ENCODE measurements at regions not wholly inside any gene's neighbourhood (a gene's known extent, or its start where the extent isn't known, plus 50 kb on each side); places are given as distances from the start of the nearest gene placed in this dataset.
"Not testable (repeated sequence)": the region's sequence is repeated elsewhere in the genome, so short reads cannot be mapped to it uniquely, and the experiment has no call there.

- TF ChIP-seq, protein P1, sequence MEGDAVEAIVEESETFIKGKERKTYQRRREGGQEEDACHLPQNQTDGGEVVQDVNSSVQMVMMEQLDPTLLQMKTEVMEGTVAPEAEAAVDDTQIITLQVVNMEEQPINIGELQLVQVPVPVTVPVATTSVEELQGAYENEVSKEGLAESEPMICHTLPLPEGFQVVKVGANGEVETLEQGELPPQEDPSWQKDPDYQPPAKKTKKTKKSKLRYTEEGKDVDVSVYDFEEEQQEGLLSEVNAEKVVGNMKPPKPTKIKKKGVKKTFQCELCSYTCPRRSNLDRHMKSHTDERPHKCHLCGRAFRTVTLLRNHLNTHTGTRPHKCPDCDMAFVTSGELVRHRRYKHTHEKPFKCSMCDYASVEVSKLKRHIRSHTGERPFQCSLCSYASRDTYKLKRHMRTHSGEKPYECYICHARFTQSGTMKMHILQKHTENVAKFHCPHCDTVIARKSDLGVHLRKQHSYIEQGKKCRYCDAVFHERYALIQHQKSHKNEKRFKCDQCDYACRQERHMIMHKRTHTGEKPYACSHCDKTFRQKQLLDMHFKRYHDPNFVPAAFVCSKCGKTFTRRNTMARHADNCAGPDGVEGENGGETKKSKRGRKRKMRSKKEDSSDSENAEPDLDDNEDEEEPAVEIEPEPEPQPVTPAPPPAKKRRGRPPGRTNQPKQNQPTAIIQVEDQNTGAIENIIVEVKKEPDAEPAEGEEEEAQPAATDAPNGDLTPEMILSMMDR (IDR thresholded peaks at IDR 0.05; ENCODE audit: low read depth, low read length), result not testable (repeated sequence)
- TF ChIP-seq POLR2A (IDR thresholded peaks at IDR 0.05; ENCODE audit: extremely low read depth, insufficient read length); MYC (IDR thresholded peaks at IDR 0.05; ENCODE audit: low read depth, low read length): not testable (repeated sequence)
- TF ChIP-seq, protein P2, sequence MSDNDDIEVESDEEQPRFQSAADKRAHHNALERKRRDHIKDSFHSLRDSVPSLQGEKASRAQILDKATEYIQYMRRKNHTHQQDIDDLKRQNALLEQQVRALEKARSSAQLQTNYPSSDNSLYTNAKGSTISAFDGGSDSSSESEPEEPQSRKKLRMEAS (IDR thresholded peaks at IDR 0.05; ENCODE audit: low read depth, low read length), result not testable (repeated sequence)
Observed at GRCh38 chr1:118511922-118512321, 326.9 kb upstream of the SPAG17 start.
